Effector memory CD4-positive, alpha-beta T cell (primary cell): ENCODE measurements at regions not wholly inside any gene's neighbourhood (a gene's known extent, or its start where the extent isn't known, plus 50 kb on each side); places are given as distances from the start of the nearest gene placed in this dataset.

Experiments used
- DNase-seq, 3 donors: peaks; one replicate each; pipeline ENCODE4 v3.0.0-alpha.2; 2020
- H3K27ac ChIP-seq: 2 replicates; pipeline ENCODE4 v1.7.0; 2013; ENCODE audit warnings: mild to moderate bottlenecking, low read length, moderate library complexity; ENCODE audit not compliant: insufficient read depth, poor library complexity, severe bottlenecking
- H3K27me3 ChIP-seq: replicated peaks from 2 replicates; pipeline ENCODE4 v1.7.0; 2013; ENCODE audit warnings: mild to moderate bottlenecking, low read length; ENCODE audit not compliant: insufficient read depth, control insufficient read depth, poor library complexity, severe bottlenecking
- H3K36me3 ChIP-seq: 2 replicates; pipeline ENCODE4 v1.7.0; 2013; ENCODE audit warnings: mild to moderate bottlenecking, low read length, moderate library complexity; ENCODE audit not compliant: control insufficient read depth, insufficient read depth
- H3K4me1 ChIP-seq: 2 replicates; pipeline ENCODE4 v1.7.0; 2013; ENCODE audit warnings: low read length, mild to moderate bottlenecking; ENCODE audit not compliant: control insufficient read depth, insufficient read depth, poor library complexity, severe bottlenecking
- H3K4me3 ChIP-seq: 2 replicates; pipeline ENCODE4 v1.7.0; 2013; ENCODE audit warnings: low read length, low read depth, mild to moderate bottlenecking; ENCODE audit not compliant: insufficient read depth, poor library complexity, severe bottlenecking
- H3K9me3 ChIP-seq: 2 replicates; pipeline ENCODE4 v1.7.0; 2013; ENCODE audit warnings: mild to moderate bottlenecking, low read length, moderate library complexity; ENCODE audit not compliant: control insufficient read depth

- Histone ChIP-seq H3K9me3 (no peaks in the 10 kb centered on the region), H3K4me3 (no peak overlapping the region)
- no peak for DNase-seq
Observed at GRCh38 chr15:96219681-96220080, 110.8 kb upstream of the NR2F2 start.

DNA sequence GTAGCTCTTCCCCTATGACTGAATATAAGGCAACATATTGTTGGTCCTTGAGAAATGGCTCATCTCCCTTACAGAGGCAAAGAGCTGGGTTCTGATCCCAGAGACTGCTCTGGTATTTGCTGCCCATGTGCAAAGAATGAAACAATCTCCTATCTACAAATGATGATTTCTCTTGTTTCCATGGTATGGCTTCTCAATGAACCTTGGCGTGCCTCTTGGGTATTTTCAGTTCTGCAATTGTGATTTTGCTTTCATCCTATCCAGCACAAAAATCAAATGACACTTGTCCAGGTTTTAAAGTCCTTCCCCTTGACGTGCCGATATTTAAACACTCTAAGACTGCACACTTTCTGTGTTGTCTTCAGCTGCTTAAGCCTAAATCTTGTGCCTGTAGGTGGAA is 109.8 kb upstream of the NR2F2 start:
- no peak for DNase-seq
- no peaks in the 10 kb centered on the region for H3K36me3 ChIP-seq
- H3K4me1 ChIP-seq, result no peaks in the 10 kb centered on the region
- H3K27me3 ChIP-seq, result no peaks in the 10 kb centered on the region
- no peak overlapping the region for H3K4me3 ChIP-seq
- H3K9me3 ChIP-seq, result no peaks in the 10 kb centered on the region
- no peak overlapping the region for H3K27ac ChIP-seq

More at GRCh38 chr15:96219681-96220080, 110.8 kb upstream of the NR2F2 start:
- Histone ChIP-seq H3K27ac (no peak overlapping the region), H3K36me3 (no peaks in the 10 kb centered on the region), H3K4me1 (no peaks in the 10 kb centered on the region), H3K27me3 (no peaks in the 10 kb centered on the region)

GRCh38 chr15:96222981-96223380 is 107.5 kb upstream of the NR2F2 start:
- Histone ChIP-seq H3K4me1 (no peaks in the 10 kb centered on the region), H3K27me3 (no peaks in the 10 kb centered on the region), H3K9me3 (no peaks in the 10 kb centered on the region), H3K4me3 (no peak overlapping the region), H3K36me3 (no peaks in the 10 kb centered on the region), H3K27ac (no peak overlapping the region)
- no peak for DNase-seq

DNA sequence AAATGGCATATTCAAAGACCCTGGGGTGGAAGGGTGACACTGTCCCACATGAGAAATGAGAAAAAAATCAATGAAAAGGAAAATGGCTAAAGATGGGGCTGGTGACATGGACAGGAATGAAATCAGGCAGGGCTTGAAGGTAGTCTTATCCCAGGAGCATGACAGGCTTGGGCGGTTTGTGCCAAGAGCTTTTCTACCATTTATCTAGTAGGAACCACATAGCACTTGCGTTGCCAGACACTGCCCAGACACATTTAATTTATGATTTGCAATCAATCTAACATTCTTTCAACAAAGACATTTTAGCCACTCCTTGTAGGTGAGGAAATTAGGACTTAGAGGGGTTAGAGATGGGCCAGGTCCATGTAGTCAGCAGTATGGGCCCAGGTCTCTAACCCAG is 106.6 kb upstream of the NR2F2 start:
- Histone ChIP-seq H3K4me3 (no peak overlapping the region), H3K4me1 (no peaks in the 10 kb centered on the region), H3K27me3 (no peaks in the 10 kb centered on the region), H3K36me3 (no peaks in the 10 kb centered on the region), H3K27ac (no peak overlapping the region), H3K9me3 (no peaks in the 10 kb centered on the region)
- DNase-seq, result no peak

GRCh38 chr15:96225642-96226259 is 104.7 kb upstream of the NR2F2 start:
- Histone ChIP-seq H3K4me1 (no peaks in the 10 kb centered on the region), H3K9me3 (no peaks in the 10 kb centered on the region), H3K36me3 (no peaks in the 10 kb centered on the region), H3K27me3 (no peaks in the 10 kb centered on the region), H3K4me3 (no peak overlapping the region), H3K27ac (no peak overlapping the region)
- DNase-seq, result no peak

GRCh38 chr15:96230526-96231181 is 99.8 kb upstream of the NR2F2 start:
- Histone ChIP-seq H3K36me3 (no peaks in the 10 kb centered on the region), H3K27me3 (no peaks in the 10 kb centered on the region), H3K4me3 (no peak overlapping the region), H3K27ac (no peak overlapping the region), H3K9me3 (no peaks in the 10 kb centered on the region), H3K4me1 (no peaks in the 10 kb centered on the region)
- DNase-seq, result no peak

GRCh38 chr15:96232335-96232734 is 98.2 kb upstream of the NR2F2 start:
- Histone ChIP-seq H3K4me1 (no peaks in the 10 kb centered on the region), H3K36me3 (no peaks in the 10 kb centered on the region), H3K9me3 (no peaks in the 10 kb centered on the region), H3K4me3 (no peak overlapping the region), H3K27me3 (no peaks in the 10 kb centered on the region), H3K27ac (no peak overlapping the region)
- DNase-seq, result no peak

GRCh38 chr15:96234109-96234892 is 96.2 kb upstream of the NR2F2 start:
- Histone ChIP-seq H3K9me3 (no peaks in the 10 kb centered on the region), H3K27ac (no peak overlapping the region), H3K4me1 (no peaks in the 10 kb centered on the region), H3K27me3 (no peaks in the 10 kb centered on the region), H3K36me3 (no peaks in the 10 kb centered on the region), H3K4me3 (no peak overlapping the region)
- DNase-seq, result no peak

DNA sequence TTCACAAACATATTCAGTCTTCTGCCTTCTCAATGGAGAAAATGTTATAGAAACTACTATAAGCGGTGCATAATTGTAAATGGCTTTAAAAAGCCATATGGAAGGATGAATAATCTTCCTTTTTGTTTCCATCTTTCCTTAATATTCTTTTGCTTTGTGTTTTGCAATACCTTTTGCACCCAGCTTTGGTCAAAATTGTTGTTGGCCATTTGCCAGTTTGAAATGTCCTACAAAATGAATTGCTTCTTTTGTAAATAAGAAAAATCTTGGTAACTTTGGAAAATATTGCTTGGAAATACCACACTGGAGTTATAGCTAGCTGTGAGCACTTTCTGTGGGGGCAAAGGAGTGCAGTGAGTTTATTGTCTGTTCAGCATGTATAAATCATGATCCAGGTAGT is 93.5 kb upstream of the NR2F2 start:
- DNase-seq, result no peak
- Histone ChIP-seq H3K27ac (no peak overlapping the region), H3K36me3 (no peaks in the 10 kb centered on the region), H3K4me3 (no peak overlapping the region), H3K27me3 (no peaks in the 10 kb centered on the region), H3K4me1 (no peaks in the 10 kb centered on the region), H3K9me3 (no peaks in the 10 kb centered on the region)

GRCh38 chr15:96242761-96243160 is 87.7 kb upstream of the NR2F2 start:
- Histone ChIP-seq H3K36me3 (no peaks in the 10 kb centered on the region), H3K27me3 (no peaks in the 10 kb centered on the region), H3K9me3 (no peaks in the 10 kb centered on the region), H3K4me3 (no peak overlapping the region), H3K27ac (no peak overlapping the region), H3K4me1 (no peaks in the 10 kb centered on the region)
- no peak for DNase-seq
